ENCODE measurements at regions not wholly inside any gene's neighbourhood (a gene's known extent, or its start where the extent isn't known, plus 50 kb on each side); places are given as distances from the start of the nearest gene placed in this dataset.

DNA sequence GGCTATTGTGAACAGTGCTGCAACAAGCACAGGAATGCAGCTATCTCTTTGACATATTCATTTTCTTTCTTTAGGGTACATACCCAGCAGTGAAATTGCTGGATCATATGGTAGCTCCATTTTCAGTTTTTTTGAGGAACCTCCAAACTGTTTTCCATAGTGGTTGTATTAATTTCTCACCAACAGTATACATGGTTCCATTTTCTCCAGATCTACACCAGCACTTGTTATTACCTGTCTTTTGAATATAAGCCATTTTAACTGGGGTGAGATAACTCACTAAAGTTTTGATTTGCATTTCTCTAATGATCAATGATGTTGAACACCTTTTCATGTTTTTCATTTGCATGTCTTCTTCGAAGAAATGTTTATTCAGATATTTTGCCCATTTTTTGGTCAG lies 241.1 kb upstream of the AGTR2 start:
- no peak for ATAC-seq
- no peaks in the 10 kb centered on the region for H3K4me1 Mint-ChIP-seq
- H3K9me3 Mint-ChIP-seq: peaks cover 71% of the 10 kb centered on the region
- ChIA-PET CTCF (no interaction called here), POLR2A (no interaction called here)
- no peak for DNase-seq (ENCODE audit: low spot score)
- H3K36me3 Mint-ChIP-seq: peaks cover 83% of the 10 kb centered on the region
- TF ChIP-seq NFYB (CRISPR knock-in tag; conservative IDR thresholded peaks at IDR 0.05; ENCODE audit: low read depth) (no peak), ZNF416 (CRISPR knock-in tag; IDR thresholded peaks at IDR 0.05) (no peak), CREM (CRISPR knock-in tag; IDR thresholded peaks at IDR 0.05) (no peak), TP53 (CRISPR knock-in tag; IDR thresholded peaks at IDR 0.05) (no peak), ZBTB21 (CRISPR knock-in tag; IDR thresholded peaks at IDR 0.05; ENCODE audit: borderline replicate concordance) (no peak), NFE2L1 (CRISPR knock-in tag; IDR thresholded peaks at IDR 0.05) (no peak), GTF2I (CRISPR knock-in tag; conservative IDR thresholded peaks at IDR 0.05) (no peak), CREB1 (CRISPR knock-in tag; IDR thresholded peaks at IDR 0.05) (no peak), ZNF263 (CRISPR knock-in tag; IDR thresholded peaks at IDR 0.05; ENCODE audit: low read depth) (no peak), ESRRA (CRISPR knock-in tag; IDR thresholded peaks at IDR 0.05; ENCODE audit: borderline replicate concordance) (no peak)
- TF ChIP-seq, protein P1, sequence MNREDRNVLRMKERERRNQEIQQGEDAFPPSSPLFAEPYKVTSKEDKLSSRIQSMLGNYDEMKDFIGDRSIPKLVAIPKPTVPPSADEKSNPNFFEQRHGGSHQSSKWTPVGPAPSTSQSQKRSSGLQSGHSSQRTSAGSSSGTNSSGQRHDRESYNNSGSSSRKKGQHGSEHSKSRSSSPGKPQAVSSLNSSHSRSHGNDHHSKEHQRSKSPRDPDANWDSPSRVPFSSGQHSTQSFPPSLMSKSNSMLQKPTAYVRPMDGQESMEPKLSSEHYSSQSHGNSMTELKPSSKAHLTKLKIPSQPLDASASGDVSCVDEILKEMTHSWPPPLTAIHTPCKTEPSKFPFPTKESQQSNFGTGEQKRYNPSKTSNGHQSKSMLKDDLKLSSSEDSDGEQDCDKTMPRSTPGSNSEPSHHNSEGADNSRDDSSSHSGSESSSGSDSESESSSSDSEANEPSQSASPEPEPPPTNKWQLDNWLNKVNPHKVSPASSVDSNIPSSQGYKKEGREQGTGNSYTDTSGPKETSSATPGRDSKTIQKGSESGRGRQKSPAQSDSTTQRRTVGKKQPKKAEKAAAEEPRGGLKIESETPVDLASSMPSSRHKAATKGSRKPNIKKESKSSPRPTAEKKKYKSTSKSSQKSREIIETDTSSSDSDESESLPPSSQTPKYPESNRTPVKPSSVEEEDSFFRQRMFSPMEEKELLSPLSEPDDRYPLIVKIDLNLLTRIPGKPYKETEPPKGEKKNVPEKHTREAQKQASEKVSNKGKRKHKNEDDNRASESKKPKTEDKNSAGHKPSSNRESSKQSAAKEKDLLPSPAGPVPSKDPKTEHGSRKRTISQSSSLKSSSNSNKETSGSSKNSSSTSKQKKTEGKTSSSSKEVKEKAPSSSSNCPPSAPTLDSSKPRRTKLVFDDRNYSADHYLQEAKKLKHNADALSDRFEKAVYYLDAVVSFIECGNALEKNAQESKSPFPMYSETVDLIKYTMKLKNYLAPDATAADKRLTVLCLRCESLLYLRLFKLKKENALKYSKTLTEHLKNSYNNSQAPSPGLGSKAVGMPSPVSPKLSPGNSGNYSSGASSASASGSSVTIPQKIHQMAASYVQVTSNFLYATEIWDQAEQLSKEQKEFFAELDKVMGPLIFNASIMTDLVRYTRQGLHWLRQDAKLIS (CRISPR knock-in tag; IDR thresholded peaks at IDR 0.05; ENCODE audit: borderline replicate concordance): no peak
- TF ChIP-seq, protein P2, sequence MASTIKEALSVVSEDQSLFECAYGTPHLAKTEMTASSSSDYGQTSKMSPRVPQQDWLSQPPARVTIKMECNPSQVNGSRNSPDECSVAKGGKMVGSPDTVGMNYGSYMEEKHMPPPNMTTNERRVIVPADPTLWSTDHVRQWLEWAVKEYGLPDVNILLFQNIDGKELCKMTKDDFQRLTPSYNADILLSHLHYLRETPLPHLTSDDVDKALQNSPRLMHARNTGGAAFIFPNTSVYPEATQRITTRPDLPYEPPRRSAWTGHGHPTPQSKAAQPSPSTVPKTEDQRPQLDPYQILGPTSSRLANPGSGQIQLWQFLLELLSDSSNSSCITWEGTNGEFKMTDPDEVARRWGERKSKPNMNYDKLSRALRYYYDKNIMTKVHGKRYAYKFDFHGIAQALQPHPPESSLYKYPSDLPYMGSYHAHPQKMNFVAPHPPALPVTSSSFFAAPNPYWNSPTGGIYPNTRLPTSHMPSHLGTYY (CRISPR knock-in tag; IDR thresholded peaks at IDR 0.05): no peak
- TF ChIP-seq, protein P3, sequence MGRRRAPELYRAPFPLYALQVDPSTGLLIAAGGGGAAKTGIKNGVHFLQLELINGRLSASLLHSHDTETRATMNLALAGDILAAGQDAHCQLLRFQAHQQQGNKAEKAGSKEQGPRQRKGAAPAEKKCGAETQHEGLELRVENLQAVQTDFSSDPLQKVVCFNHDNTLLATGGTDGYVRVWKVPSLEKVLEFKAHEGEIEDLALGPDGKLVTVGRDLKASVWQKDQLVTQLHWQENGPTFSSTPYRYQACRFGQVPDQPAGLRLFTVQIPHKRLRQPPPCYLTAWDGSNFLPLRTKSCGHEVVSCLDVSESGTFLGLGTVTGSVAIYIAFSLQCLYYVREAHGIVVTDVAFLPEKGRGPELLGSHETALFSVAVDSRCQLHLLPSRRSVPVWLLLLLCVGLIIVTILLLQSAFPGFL (CRISPR knock-in tag; IDR thresholded peaks at IDR 0.05; ENCODE audit: borderline replicate concordance): no peak
- no peak overlapping the region for H3K27ac Mint-ChIP-seq
- no peak overlapping the region for H3K4me3 Mint-ChIP-seq
- peaks cover 22% of the 10 kb centered on the region for H3K27me3 Mint-ChIP-seq (ENCODE audit: low read depth)

DNA sequence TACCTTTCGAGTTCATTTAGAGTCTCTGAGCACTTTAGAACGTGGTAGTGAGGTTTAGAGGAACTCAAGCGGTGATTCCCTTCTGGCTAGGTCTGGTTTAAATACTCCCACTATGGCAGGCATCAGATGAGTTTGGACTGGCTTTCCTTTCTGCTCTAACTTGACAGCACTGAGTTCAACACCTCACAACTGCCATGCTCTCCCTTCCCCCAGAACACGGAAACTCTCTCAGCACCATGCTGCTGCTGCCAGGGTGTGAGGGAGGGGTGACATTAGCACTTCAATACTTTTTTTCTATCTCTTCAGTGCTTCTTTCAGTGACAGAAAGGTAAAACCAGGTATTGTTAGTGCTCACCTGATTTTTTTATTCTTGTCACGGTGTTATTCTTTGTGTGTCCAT lies 234.5 kb upstream of the AGTR2 start:
- H3K27me3 Mint-ChIP-seq (ENCODE audit: low read depth): peaks cover 8% of the 10 kb centered on the region
- no peak overlapping the region for H3K4me3 Mint-ChIP-seq
- peaks cover 20% of the 10 kb centered on the region for H3K4me1 Mint-ChIP-seq
- H3K9me3 Mint-ChIP-seq: peaks cover 45% of the 10 kb centered on the region
- H3K36me3 Mint-ChIP-seq: peaks cover 75% of the 10 kb centered on the region
- no peak for ATAC-seq
- ChIA-PET POLR2A (no interaction called here), CTCF (no interaction called here)
- H3K27ac Mint-ChIP-seq: no peak overlapping the region
- no peak for DNase-seq (ENCODE audit: low spot score)
- TF ChIP-seq FOXP1 (CRISPR knock-in tag; IDR thresholded peaks at IDR 0.05; ENCODE audit: borderline replicate concordance) (no peak), RORB (CRISPR knock-in tag; IDR thresholded peaks at IDR 0.05) (no peak), TCF7 (CRISPR knock-in tag; IDR thresholded peaks at IDR 0.05; ENCODE audit: low read depth) (no peak), GRHL2 (CRISPR knock-in tag; IDR thresholded peaks at IDR 0.05; ENCODE audit: insufficient replicate concordance, severe bottlenecking) (no peak), ZNF219 (CRISPR knock-in tag; IDR thresholded peaks at IDR 0.05; ENCODE audit: borderline replicate concordance) (no peak), TEAD4 (CRISPR knock-in tag; IDR thresholded peaks at IDR 0.05) (no peak)
- TF ChIP-seq, protein P4, sequence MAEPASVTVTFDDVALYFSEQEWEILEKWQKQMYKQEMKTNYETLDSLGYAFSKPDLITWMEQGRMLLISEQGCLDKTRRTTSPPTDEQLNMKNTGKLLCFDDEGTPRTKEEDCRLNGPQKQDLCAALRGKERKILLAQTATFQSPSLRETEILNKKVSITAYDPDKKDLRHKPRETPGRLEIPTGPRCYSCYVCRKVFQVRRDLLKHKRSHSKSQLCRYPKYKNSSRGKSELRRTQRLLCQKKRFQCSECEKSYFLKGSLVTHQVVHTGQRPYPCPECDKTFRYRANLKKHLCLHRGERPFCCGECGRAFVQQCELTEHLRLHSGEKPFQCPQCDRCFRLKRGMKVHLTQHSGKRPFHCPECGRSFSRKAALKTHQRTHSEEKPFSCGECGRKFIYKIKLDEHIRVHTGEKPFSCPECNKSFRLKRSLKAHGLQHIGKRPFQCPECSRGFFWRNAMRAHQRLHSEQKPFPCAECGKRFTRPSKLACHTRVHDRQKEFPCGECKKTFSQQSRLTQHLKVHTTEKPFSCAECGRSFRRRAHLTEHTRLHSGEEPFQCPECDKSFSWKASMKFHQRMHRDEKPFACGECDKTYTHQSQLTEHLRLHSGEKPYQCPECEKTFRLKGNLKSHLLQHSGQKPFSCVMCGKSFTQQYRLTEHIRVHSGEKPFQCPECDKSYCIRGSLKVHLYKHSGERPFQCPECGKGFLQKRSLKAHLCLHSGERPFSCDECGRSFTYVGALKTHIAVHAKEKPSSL (CRISPR knock-in tag; conservative IDR thresholded peaks at IDR 0.05): no peak
- TF ChIP-seq, protein P5, sequence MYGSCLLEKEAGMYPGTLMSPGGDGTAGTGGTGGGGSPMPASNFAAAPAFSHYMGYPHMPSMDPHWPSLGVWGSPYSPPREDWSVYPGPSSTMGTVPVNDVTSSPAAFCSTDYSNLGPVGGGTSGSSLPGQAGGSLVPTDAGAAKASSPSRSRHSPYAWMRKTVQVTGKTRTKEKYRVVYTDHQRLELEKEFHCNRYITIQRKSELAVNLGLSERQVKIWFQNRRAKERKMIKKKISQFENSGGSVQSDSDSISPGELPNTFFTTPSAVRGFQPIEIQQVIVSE (CRISPR knock-in tag; IDR thresholded peaks at IDR 0.05; ENCODE audit: borderline replicate concordance): no peak
- TF ChIP-seq, protein P6, sequence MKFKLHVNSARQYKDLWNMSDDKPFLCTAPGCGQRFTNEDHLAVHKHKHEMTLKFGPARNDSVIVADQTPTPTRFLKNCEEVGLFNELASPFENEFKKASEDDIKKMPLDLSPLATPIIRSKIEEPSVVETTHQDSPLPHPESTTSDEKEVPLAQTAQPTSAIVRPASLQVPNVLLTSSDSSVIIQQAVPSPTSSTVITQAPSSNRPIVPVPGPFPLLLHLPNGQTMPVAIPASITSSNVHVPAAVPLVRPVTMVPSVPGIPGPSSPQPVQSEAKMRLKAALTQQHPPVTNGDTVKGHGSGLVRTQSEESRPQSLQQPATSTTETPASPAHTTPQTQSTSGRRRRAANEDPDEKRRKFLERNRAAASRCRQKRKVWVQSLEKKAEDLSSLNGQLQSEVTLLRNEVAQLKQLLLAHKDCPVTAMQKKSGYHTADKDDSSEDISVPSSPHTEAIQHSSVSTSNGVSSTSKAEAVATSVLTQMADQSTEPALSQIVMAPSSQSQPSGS (CRISPR knock-in tag; IDR thresholded peaks at IDR 0.05; ENCODE audit: borderline replicate concordance, low read depth): no peak
- TF ChIP-seq, protein P7, sequence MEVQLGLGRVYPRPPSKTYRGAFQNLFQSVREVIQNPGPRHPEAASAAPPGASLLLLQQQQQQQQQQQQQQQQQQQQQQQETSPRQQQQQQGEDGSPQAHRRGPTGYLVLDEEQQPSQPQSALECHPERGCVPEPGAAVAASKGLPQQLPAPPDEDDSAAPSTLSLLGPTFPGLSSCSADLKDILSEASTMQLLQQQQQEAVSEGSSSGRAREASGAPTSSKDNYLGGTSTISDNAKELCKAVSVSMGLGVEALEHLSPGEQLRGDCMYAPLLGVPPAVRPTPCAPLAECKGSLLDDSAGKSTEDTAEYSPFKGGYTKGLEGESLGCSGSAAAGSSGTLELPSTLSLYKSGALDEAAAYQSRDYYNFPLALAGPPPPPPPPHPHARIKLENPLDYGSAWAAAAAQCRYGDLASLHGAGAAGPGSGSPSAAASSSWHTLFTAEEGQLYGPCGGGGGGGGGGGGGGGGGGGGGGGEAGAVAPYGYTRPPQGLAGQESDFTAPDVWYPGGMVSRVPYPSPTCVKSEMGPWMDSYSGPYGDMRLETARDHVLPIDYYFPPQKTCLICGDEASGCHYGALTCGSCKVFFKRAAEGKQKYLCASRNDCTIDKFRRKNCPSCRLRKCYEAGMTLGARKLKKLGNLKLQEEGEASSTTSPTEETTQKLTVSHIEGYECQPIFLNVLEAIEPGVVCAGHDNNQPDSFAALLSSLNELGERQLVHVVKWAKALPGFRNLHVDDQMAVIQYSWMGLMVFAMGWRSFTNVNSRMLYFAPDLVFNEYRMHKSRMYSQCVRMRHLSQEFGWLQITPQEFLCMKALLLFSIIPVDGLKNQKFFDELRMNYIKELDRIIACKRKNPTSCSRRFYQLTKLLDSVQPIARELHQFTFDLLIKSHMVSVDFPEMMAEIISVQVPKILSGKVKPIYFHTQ (CRISPR knock-in tag; IDR thresholded peaks at IDR 0.05): no peak

All from WTC11 (cell line).